GM10248 (cell line): ENCODE measurements at regions not wholly inside any gene's neighbourhood (a gene's known extent, or its start where the extent isn't known, plus 50 kb on each side); places are given as distances from the start of the nearest gene placed in this dataset.

Experiments
- CTCF ChIA-PET: fragments of 300-600 bp; sonication (Branson Sonifier 250); formaldehyde crosslinking; extraction: SDS; loops from one replicate; lab custom pipeline; 2021; ENCODE audit warnings: antibody characterized with exemption; lab: Yijun Ruan, JAX
- POLR2A ChIA-PET: fragments of 350-650 bp; sonication (Branson Sonifier 250); formaldehyde crosslinking; extraction: SDS; loops from one replicate; lab custom pipeline; 2020; ENCODE audit warnings: antibody characterized with exemption; lab: Yijun Ruan, JAX
- DNase-seq: peaks from one replicate; pipeline ENCODE4 v3.0.0; 2012; ENCODE audit errors: extremely low spot score
- CTCF ChIP-seq: IDR thresholded peaks from 2 replicates; pipeline ENCODE4 v1.5.1; 2012; ENCODE audit warnings: mild to moderate bottlenecking, low read depth; ENCODE audit errors: extremely low read depth, missing control alignments, control extremely low read depth

GRCh38 chrX:98357146-98357545 is 1473.4 kb downstream of the RPA4 start:
- ChIA-PET POLR2A (no interaction called here), CTCF (no interaction called here)
- no peak for TF ChIP-seq CTCF
- no peak for DNase-seq

GRCh38 chrX:98362630-98363029 is 1478.9 kb downstream of the RPA4 start:
- ChIA-PET CTCF (no interaction called here), POLR2A (no interaction called here)
- no peak for DNase-seq
- TF ChIP-seq CTCF = no peak

GRCh38 chrX:98371994-98372393 is 1488.3 kb downstream of the RPA4 start:
- DNase-seq = no peak
- TF ChIP-seq CTCF = no peak
- POLR2A ChIA-PET = no interaction called here
- CTCF ChIA-PET = no interaction called here

- POLR2A ChIA-PET = no interaction called here
- no peak for TF ChIP-seq CTCF
- CTCF ChIA-PET = no interaction called here
- no peak for DNase-seq
Observed at GRCh38 chrX:98379134-98379533, 1495.4 kb downstream of the RPA4 start.

GRCh38 chrX:98380106-98380505 is 1496.4 kb downstream of the RPA4 start:
- no peak for TF ChIP-seq CTCF
- CTCF ChIA-PET = no interaction called here
- POLR2A ChIA-PET = no interaction called here
- no peak for DNase-seq

GRCh38 chrX:98380556-98380955 is 1496.8 kb downstream of the RPA4 start:
- CTCF ChIA-PET = no interaction called here
- no peak for DNase-seq

More at GRCh38 chrX:98380556-98380955, 1496.8 kb downstream of the RPA4 start:
- TF ChIP-seq CTCF = no peak
- POLR2A ChIA-PET = no interaction called here
